Fibroblast of the aortic adventitia (primary cell): ENCODE measurements at regions not wholly inside any gene's neighbourhood (a gene's known extent, or its start where the extent isn't known, plus 50 kb on each side); places are given as distances from the start of the nearest gene placed in this dataset.
"Not testable (repeated sequence)": the region's sequence is repeated elsewhere in the genome, so short reads cannot be mapped to it uniquely, and the experiment has no call there.

Source experiments
- DNase-seq: peaks from one replicate; pipeline ENCODE4 v3.0.0-alpha.2; 2010; ENCODE audit warnings: low read depth
- H3K4me3 ChIP-seq: 2 replicates; pipeline ENCODE4 v1.5.1; 2011; ENCODE audit warnings: low read depth, mild to moderate bottlenecking, control low read depth, low read length, moderate library complexity
- TF ChIP-seq, protein P1 (sequence below): IDR thresholded peaks from 2 replicates; pipeline ENCODE4 v1.5.1; 2011; ENCODE audit warnings: mild to moderate bottlenecking, low read length, control low read depth, inconsistent platforms; ENCODE audit not compliant: insufficient read depth

DNA sequence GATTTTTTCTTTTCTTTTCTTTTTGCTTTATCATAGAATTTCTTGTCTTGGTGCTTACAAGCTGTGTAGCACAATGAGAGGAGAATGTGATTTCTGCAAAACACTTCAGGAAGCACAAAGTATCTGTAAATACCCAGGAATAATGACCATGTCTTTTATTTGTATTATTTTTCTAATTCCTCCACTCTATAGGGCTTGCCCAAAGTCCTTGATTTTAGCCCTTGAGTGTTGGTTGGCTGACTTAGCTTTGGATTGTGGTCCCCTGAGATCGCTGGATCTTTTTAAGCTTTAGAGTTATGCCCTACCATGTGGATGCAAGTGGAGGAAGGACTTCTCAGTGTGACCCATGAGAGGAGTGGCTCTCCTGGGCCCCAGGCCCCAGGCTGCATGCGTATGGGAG, 52.2 kb downstream of the HOXC4 start:
- H3K4me3 ChIP-seq, DNase-seq: not testable (repeated sequence)

DNA sequence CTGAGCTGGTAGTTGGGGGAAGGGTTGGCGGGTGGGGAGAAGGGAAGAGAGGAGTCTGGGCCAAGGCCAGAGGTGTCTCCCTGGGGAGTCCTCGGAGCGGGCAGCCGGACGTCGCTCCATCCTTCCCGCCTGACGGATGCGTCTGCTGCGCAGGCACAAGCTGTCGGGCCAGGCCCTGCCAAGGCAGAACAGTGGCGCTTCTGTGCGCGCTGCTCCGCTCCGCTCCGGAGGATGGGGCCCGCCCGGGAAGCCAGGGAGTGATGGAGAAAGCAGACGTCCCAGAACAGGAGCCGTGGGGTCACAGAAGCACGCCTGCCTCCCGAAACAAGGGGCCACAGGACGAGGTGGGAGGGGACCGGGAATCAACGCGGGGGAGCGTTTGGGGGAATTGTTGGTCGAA, 52.6 kb downstream of the HOXC4 start:
- H3K4me3 ChIP-seq, DNase-seq: not testable (repeated sequence)

GRCh38 chr12:54106803-54107579, 53.4 kb downstream of the HOXC4 start:
- not testable (repeated sequence) for H3K4me3 ChIP-seq

GRCh38 chr12:54112336-54112735, 58.7 kb downstream of the HOXC4 start:
- not testable (repeated sequence) for DNase-seq, H3K4me3 ChIP-seq

More at GRCh38 chr12:54106803-54107579, 53.4 kb downstream of the HOXC4 start:
- DNase-seq: not testable (repeated sequence)

GRCh38 chr12:54116055-54116454, 62.4 kb downstream of the HOXC4 start:
- peak; percentile 14 for DNase-seq
- H3K4me3 ChIP-seq: not testable (repeated sequence)

DNA sequence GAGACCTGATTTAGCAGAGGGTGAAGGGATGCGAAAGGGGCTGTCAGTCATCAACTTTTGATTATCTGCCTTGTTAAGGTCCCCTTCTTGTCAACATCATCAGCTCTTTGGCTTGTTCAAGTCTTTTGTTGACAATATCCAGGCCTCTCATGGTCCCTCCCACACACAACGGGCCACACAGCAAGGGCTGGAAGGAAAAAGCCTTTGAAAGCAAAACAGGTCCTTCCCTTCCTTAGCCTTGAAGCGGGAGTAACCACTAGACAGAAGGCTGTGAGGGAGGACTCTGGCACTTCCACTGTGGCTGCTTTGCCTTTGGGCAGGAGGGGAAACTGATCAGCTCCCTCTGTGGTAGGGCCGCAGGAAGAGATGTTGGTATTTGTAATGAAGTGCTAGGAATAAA, 63.8 kb downstream of the HOXC4 start:
- H3K4me3 ChIP-seq, DNase-seq: not testable (repeated sequence)

DNA sequence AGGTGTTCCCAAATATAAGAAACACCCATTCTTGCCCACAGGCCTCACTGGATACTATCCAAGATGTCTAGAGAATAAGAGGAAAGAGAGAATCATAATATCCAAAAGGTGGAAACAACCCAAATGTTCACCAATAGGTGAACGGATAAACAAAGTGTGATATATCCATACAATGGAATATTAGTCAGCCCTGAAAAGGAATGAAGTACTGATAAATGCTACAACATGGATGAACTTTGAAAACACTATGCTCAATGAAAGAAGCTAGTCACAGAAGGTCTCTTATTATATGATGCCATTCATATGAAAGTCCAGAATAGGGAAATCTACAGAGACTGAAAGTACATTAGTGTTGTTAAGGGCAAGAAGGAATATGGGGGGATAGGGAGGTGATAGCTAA, 65.4 kb downstream of the HOXC4 start:
- DNase-seq, H3K4me3 ChIP-seq: not testable (repeated sequence)

DNA sequence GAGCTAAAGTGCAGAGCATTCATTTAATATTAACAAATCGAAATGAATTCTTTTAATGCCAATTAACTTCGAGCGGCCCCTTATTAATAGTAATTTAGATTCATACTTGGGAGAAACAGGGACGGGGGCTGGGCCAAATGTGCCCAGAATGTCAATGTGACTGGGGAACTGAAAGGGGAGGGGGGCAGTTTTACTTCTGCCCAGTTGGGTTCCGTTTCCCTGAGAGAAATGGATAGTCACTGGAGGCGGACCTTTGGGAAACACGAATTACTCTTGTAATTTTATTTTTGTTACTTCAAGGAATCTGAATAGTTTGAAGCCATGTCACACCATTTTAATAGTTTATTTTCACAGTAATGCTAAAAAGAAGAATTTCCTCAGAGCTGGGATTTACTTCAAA, 64.8 kb downstream of the SMUG1 start:
- not testable (repeated sequence) for DNase-seq, H3K4me3 ChIP-seq

DNA sequence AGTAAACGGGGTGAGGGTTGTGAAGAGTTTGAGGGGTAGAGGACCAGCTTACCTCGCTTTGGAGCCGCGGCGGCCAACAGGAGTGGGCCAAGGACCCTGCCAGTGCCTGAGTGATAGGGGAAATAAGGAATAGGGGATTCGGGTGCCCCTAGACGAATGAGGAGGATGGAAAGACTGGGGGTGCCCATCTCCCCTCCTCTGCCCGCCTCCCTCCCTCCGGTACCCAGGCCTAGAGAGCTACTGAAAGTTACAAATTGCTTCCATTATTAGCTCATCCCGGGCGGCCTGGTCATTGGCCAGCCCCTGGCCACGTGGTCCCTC, 63.1 kb downstream of the SMUG1 start:
- not testable (repeated sequence) for H3K4me3 ChIP-seq, DNase-seq

GRCh38 chr12:54126029-54126695, 62.6 kb downstream of the SMUG1 start:
- no peak for DNase-seq
- peak overlapping the region; percentile 61 for H3K4me3 ChIP-seq
- TF ChIP-seq, protein P1, sequence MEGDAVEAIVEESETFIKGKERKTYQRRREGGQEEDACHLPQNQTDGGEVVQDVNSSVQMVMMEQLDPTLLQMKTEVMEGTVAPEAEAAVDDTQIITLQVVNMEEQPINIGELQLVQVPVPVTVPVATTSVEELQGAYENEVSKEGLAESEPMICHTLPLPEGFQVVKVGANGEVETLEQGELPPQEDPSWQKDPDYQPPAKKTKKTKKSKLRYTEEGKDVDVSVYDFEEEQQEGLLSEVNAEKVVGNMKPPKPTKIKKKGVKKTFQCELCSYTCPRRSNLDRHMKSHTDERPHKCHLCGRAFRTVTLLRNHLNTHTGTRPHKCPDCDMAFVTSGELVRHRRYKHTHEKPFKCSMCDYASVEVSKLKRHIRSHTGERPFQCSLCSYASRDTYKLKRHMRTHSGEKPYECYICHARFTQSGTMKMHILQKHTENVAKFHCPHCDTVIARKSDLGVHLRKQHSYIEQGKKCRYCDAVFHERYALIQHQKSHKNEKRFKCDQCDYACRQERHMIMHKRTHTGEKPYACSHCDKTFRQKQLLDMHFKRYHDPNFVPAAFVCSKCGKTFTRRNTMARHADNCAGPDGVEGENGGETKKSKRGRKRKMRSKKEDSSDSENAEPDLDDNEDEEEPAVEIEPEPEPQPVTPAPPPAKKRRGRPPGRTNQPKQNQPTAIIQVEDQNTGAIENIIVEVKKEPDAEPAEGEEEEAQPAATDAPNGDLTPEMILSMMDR: no peak

DNA sequence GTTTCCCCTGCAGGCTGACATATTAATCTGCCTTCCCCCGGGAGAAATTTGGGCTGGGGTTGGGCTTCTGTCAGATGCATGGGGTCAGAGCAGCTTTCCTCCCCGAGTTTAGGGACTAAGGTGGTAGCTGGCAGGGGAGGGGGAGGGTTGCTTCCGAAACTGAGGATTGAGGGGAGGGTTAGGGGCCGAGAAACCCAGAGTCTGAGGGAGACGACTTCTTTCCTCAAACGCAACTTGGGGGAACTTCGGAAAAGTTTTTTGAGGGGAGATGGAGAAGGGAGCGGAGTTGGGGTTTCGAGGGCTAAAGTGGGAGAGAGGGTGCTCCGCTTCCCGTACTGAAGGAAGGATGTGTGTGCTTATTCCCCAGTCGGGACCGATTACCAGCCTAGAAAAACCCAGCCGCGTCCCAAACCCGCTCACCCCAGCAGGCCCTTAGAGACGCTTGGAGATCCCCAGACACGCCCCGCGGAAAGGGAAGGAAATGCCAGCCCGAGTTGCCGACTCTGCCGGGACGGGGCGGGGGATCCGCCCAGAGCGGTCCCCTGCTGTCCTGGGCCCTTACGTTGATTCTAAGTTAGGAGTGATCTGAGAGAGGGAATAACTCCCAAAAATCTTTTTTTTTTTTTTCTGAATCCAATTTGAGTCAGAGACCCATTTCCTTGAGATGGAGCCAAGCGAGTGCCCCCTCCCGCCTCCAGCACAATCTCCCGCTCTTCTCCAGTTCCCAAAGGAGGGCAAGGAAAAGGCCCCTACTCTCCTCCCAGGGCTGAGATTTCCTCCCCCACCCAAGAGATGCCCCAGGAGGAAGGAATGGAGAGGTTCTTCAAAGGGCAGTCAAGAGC, 61.9 kb downstream of the SMUG1 start:
- peak overlapping the region; percentile 61 for H3K4me3 ChIP-seq
- TF ChIP-seq, protein P1: no peak
- DNase-seq: peak; percentile 24
